Activated T-helper 1 cell treated with anti-CD3 and anti-CD28 coated beads, Interleukin-12 subunit alpha, Interleukin-12 subunit beta, Interleukin-2, Interleukin-4 antibody, amounts not matched to agents 30 ng/mL and 10 ng/mL and 1 ng/mL, durations not matched to agents 14 hours and 24 hours and 36 hours (primary cell): ENCODE measurements at regions not wholly inside any gene's neighbourhood (a gene's known extent, or its start where the extent isn't known, plus 50 kb on each side); places are given as distances from the start of the nearest gene placed in this dataset.
"Not testable (repeated sequence)": the region's sequence is repeated elsewhere in the genome, so short reads cannot be mapped to it uniquely, and the experiment has no call there.

Source experiments
- DNase-seq: peaks from one replicate; pipeline ENCODE4 v3.0.0; 2021; ENCODE audit warnings: low spot score
- H3K27ac Mint-ChIP-seq: one replicate; pipeline ENCODE4 v1.8.0; 2021; ENCODE audit warnings: mild to moderate bottlenecking, mixed read lengths
- H3K27me3 Mint-ChIP-seq: one replicate; pipeline ENCODE4 v1.8.0; 2022; ENCODE audit warnings: mild to moderate bottlenecking, moderate library complexity, mixed read lengths; ENCODE audit not compliant: insufficient read depth
- H3K36me3 Mint-ChIP-seq: one replicate; pipeline ENCODE4 v1.8.0; 2021; ENCODE audit warnings: low read depth, mixed read lengths
- H3K4me1 Mint-ChIP-seq: one replicate; pipeline ENCODE4 v1.8.0; 2021; ENCODE audit warnings: low read depth, mixed read lengths
- H3K4me3 Mint-ChIP-seq: one replicate; pipeline ENCODE4 v1.8.0; 2021; ENCODE audit warnings: mild to moderate bottlenecking, moderate library complexity, mixed read lengths
- H3K9me3 Mint-ChIP-seq: one replicate; pipeline ENCODE4 v1.8.0; 2021; ENCODE audit warnings: mixed read lengths
- intact Hi-C: fragments of 100-400 bp; cut with micrococcal nuclease; formaldehyde crosslinking; loops from one replicate; pipeline ENCODE4 v1.15.1; 2024

DNA sequence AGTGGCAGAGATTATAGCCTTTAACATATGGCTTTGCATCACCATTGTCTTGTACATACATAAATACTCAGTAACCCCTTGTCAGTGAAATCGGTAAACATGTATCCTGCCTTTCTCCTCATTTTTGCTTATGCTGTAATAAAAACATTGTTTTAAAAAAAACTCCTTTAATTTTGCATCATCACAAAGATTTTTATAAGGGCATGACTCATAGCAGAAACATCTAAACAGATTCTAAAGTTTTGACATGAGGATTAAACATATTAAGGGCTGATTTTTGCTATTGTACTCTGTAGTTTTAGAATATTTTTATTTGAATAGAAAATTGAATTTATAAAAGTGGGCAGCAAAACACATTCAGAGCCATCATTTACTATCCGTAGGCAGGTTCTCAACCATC is 275.9 kb downstream of the ZIC4 start:
- no peaks in the 10 kb centered on the region for H3K27me3 Mint-ChIP-seq
- DNase-seq, result no peak
- H3K4me3 Mint-ChIP-seq, result no peak overlapping the region
- H3K4me1 Mint-ChIP-seq, result no peaks in the 10 kb centered on the region
- no peak overlapping the region for H3K27ac Mint-ChIP-seq
- intact Hi-C loops, result no loop called here
- peaks cover 8% of the 10 kb centered on the region for H3K9me3 Mint-ChIP-seq
- H3K36me3 Mint-ChIP-seq, result no peaks in the 10 kb centered on the region

DNA sequence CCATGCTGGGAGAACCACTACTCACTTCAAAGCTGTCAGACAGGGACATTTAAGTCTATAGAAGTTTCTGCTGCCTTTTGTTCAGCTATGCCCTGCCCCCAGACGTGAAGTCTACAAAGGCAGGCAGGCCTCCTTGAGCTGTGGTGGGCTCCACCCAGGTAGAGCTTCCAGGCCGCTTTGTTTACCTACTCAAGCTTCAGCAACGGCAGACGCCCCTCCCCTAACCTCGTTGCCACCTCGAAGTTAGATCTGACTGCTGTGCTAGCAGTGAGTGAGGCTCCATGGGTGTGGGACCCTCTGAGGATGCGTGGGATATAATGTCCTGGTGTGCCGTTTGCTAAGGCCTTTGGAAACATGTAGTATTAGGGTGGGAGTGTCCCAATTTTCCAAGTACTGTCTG is 276.7 kb downstream of the ZIC4 start:
- Mint-ChIP-seq H3K4me1 (no peaks in the 10 kb centered on the region), H3K36me3 (no peaks in the 10 kb centered on the region), H3K27ac (no peak overlapping the region), H3K27me3 (no peaks in the 10 kb centered on the region), H3K9me3 (peaks cover 8% of the 10 kb centered on the region), H3K4me3 (no peak overlapping the region)
- no peak for DNase-seq
- intact Hi-C loops, result no loop called here

DNA sequence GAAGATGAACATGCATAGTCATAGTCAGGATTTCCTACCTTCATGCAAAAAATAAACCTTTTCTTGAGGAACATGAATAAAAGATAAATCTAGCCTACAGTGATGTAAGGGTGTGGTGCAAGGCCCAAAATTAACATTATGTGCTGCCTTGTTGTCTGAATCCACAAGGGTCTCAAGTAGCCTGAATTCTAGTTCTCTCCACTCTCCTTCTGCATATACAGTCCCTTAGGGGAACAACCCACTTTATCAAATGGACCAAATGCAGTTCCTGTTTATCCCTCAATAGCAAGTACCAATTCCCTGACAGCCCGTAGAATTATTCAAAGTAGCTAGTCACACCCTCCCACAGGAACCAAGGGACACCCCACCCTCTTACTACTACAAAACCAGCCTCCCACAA is 284.0 kb downstream of the ZIC4 start:
- intact Hi-C loops, result no loop called here
- Mint-ChIP-seq H3K9me3 (no peaks in the 10 kb centered on the region), H3K27me3 (no peaks in the 10 kb centered on the region), H3K4me3 (no peak overlapping the region), H3K36me3 (no peaks in the 10 kb centered on the region), H3K4me1 (no peaks in the 10 kb centered on the region), H3K27ac (no peak overlapping the region)
- DNase-seq, result no peak

DNA sequence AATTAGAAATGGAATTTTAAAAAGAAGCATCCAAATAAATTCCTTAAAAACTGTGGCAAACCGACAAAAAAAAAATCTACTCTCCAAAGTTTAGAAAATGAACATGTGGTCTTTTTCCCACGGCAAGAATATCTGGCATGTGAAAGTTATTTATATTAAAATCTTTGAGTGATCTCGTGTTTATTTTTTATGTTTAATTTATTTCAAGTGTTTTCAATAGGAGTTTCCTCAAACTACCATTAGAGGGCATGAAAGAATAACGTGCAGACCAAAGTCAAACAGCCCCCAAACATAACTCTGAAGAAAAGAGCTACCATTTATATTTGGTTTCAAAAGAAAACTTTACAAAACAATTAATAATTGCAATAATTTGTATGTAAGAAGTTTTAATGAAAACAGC is 286.4 kb downstream of the ZIC4 start:
- Mint-ChIP-seq H3K36me3 (no peaks in the 10 kb centered on the region), H3K4me1 (no peaks in the 10 kb centered on the region), H3K27me3 (no peaks in the 10 kb centered on the region), H3K4me3 (no peak overlapping the region), H3K9me3 (no peaks in the 10 kb centered on the region), H3K27ac (no peak overlapping the region)
- intact Hi-C loops, result no loop called here
- DNase-seq, result no peak

DNA sequence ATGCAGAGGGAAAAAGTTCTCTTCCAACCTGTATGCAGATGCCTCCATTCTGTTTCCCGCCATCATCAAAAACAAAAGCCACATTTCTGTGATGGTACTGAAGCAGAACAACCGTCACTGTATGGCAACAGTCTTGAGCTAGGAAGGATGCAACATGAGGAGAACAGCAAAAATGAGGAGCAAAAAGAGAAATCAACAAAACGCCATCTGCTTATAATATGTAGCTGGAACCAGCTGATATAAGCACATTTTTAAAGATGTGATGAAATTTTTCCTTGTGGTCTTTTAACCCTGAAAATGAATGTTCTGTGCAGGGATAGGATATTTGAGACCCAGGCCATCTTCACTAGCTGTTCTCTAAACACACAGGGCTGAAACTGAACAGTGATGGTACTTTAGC is 287.0 kb downstream of the ZIC4 start:
- H3K27ac Mint-ChIP-seq, result no peak overlapping the region
- H3K4me3 Mint-ChIP-seq, result no peak overlapping the region
- intact Hi-C loops, result no loop called here
- no peaks in the 10 kb centered on the region for H3K9me3 Mint-ChIP-seq
- H3K4me1 Mint-ChIP-seq, result no peaks in the 10 kb centered on the region
- H3K36me3 Mint-ChIP-seq, result no peaks in the 10 kb centered on the region
- no peak for DNase-seq
- no peaks in the 10 kb centered on the region for H3K27me3 Mint-ChIP-seq

DNA sequence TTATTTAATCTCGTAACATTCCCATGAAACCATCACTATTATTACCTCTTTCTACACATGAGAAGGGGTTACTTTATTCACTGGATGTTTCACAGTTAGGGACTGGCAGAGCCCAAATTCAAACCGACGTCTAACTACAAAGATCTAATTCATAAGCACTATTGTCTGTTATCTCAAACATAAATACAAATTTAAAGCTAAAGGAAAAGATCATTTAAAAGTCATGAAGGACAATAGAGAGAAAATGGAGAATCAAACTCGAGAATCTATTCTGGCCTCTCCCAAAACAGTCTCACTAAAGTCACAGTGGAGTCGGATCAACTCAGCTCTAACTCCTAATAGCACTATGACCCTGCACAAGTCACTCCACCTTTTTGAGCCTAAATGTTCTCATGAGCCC is 287.7 kb downstream of the ZIC4 start:
- Mint-ChIP-seq H3K4me3 (no peak overlapping the region), H3K36me3 (no peaks in the 10 kb centered on the region), H3K9me3 (no peaks in the 10 kb centered on the region), H3K27ac (no peak overlapping the region), H3K4me1 (no peaks in the 10 kb centered on the region), H3K27me3 (no peaks in the 10 kb centered on the region)
- no peak for DNase-seq
- intact Hi-C loops, result no loop called here

DNA sequence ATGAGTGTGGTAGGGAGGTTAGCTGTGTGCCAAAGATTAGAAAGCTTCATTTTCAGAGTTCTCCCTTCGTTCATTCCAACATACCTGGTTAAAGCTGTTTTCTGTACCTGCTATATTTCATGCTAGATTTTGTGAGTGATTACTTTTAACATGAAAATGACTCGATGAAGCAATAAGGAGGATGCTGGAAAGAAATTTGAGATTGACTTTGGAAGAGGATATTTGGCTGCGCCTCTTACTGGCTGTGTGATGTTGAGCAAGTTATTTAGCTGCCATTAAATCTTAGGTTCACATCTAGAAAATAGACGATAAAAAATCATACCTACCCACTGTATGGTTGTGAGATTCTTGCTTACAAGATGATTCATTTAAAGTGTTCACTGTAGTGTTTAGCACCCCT is 288.7 kb downstream of the ZIC4 start:
- H3K27ac Mint-ChIP-seq, result no peak overlapping the region
- no peaks in the 10 kb centered on the region for H3K9me3 Mint-ChIP-seq
- H3K27me3 Mint-ChIP-seq, result no peaks in the 10 kb centered on the region
- intact Hi-C loops, result no loop called here
- no peak for DNase-seq
- H3K36me3 Mint-ChIP-seq, result no peaks in the 10 kb centered on the region
- H3K4me3 Mint-ChIP-seq, result no peak overlapping the region
- no peaks in the 10 kb centered on the region for H3K4me1 Mint-ChIP-seq

DNA sequence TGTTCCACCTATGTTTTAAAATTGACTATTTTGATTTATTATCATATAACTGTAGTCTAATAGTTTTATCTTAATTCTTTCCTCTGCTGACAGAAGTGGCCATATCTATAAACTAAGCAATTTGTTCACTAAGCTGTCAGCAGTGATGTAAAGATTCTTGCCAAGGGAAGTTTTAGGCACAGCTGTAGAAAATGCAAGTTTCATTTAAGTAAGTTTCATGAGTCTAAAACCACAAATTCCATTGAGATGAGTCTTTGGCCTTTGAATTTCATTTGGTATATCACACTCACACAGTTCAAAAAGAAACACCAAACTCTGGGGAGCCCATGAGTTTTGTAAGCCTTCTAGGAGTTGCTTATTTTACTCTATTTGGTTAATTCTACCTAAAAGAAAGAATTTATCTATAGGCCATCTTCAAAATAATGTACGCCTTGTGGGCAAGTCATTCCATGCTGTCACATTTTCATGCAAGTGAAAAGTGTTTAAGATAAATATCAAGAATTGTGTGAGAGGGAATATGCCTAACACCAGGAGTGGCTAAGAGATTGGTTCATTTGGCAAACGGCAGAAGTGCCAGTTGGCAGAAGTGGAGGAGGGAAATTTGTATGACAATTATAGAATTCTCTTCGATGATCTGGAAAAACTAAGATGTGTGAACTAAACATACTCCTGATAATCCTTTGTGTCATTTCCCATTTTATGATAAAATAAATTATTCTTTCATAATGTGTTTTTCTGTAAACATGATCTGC is 292.9 kb downstream of the ZIC4 start:
- H3K27me3 Mint-ChIP-seq, result no peaks in the 10 kb centered on the region
- no peak overlapping the region for H3K4me3 Mint-ChIP-seq
- intact Hi-C loops, result no loop called here
- no peaks in the 10 kb centered on the region for H3K36me3 Mint-ChIP-seq
- no peaks in the 10 kb centered on the region for H3K4me1 Mint-ChIP-seq
- no peak for DNase-seq
- H3K9me3 Mint-ChIP-seq, result no peaks in the 10 kb centered on the region
- H3K27ac Mint-ChIP-seq, result no peak overlapping the region

DNA sequence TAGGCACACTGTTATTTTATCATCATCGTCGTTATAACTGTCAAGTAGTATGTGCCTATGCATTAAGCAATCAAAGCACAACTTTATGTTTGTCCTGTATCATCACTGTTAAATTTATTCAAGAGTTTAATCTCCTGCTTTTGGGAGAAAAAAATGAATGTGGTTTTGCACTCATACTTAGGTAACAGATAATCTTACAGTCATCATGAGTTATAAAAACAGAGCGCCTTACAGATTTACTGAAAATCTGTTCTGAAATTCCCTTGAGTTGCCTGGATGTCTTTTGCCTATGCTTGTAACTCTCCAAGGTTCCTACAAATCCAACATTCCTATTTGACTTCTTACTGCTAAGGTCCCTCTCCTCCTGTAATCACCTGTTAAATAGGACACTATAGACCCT is 307.3 kb downstream of the ZIC4 start:
- Mint-ChIP-seq H3K9me3 (peaks cover 4% of the 10 kb centered on the region), H3K36me3 (no peaks in the 10 kb centered on the region), H3K27me3 (no peaks in the 10 kb centered on the region), H3K27ac (no peak overlapping the region), H3K4me3 (no peak overlapping the region), H3K4me1 (no peaks in the 10 kb centered on the region)
- intact Hi-C loops, result no loop called here
- DNase-seq, result no peak

DNA sequence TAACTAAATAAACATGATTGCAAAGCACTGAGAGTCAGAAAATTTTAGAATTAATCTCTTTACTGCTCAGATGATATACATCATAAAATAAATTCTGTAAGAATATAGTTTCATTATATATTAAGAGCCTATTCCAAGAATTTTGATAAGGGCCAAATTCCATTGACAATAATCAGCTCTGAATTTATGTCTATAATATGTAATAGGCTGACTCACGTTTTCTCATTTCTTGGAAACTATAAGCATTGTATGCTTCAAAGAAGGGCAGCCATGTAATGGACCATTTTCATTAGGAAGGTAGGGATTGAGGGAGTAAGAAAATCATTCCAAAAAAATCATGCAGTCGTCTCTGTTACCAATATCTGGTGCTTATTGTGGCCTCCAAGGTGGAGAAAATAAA is 315.9 kb downstream of the ZIC4 start:
- H3K27me3 Mint-ChIP-seq, result no peaks in the 10 kb centered on the region
- H3K9me3 Mint-ChIP-seq, result no peaks in the 10 kb centered on the region
- no peaks in the 10 kb centered on the region for H3K36me3 Mint-ChIP-seq
- no peak overlapping the region for H3K4me3 Mint-ChIP-seq
- no peak overlapping the region for H3K27ac Mint-ChIP-seq
- no peak for DNase-seq
- intact Hi-C loops, result no loop called here
- no peaks in the 10 kb centered on the region for H3K4me1 Mint-ChIP-seq

DNA sequence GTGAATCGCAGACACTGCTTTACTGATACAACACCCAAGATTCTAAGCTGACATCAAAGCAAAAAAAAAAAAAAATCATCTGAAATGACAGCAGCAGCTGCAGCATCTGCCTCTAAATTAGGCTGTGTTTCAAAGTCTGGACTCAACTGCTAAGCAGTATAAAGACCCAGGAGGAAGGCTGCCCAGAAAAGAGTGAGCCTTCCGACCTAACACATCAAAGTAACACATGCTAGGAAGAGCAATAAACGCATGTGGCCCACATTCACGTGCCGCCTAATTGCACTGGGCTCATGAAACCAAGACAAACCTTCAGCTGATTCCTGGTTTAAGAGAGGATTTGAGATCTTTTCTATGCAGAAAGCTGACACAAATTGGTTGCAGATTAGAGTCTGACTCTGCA is 317.1 kb downstream of the ZIC4 start:
- H3K36me3 Mint-ChIP-seq, result no peaks in the 10 kb centered on the region
- no peak overlapping the region for H3K4me3 Mint-ChIP-seq
- intact Hi-C loops, result no loop called here
- H3K27ac Mint-ChIP-seq, result no peak overlapping the region
- H3K4me1 Mint-ChIP-seq, result no peaks in the 10 kb centered on the region
- no peak for DNase-seq
- no peaks in the 10 kb centered on the region for H3K27me3 Mint-ChIP-seq
- no peaks in the 10 kb centered on the region for H3K9me3 Mint-ChIP-seq

DNA sequence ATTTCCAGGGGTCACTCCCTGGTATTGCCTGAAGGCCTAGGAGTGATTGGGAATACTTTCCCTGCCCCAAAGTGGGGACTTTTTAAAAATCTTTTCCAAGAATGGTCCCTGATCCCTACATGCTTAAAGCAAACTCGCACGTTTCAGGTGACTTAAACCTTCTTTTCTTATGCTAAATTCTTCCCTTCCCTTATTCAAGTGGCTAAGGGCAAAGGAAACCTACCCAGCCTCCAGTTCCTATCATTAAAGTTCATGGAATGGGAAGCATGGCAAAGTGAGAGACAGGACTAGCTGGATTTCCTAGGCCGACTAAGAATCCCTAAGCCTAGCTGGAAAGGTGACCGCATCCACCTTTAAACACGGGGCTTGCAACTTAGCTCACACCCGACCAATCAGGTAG is 346.8 kb downstream of the ZIC4 start:
- H3K36me3 Mint-ChIP-seq, DNase-seq, H3K4me3 Mint-ChIP-seq, H3K4me1 Mint-ChIP-seq, H3K27ac Mint-ChIP-seq, H3K27me3 Mint-ChIP-seq, intact Hi-C loops: not testable (repeated sequence)
- peaks cover 13% of the 10 kb centered on the region for H3K9me3 Mint-ChIP-seq

DNA sequence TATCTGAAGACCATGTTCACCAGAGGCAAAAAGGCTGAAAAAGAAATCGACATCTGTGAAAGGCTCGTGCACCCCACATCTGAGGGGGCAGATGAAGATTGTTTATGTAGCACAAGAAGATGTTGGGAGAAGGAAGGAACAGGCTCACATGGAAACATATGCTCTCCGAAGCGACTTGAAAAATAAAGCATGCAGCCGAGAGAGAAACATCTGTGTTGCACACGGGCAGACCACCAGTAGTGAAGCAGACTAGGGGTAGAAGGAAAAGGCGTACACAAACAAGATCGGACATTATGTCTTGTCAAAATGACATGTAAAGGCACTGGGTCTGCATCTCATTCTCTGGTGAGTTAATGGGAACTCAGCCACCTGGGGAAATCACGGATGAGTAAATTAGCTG is 356.5 kb downstream of the ZIC4 start:
- Mint-ChIP-seq H3K36me3 (no peaks in the 10 kb centered on the region), H3K4me3 (no peak overlapping the region), H3K27me3 (no peaks in the 10 kb centered on the region), H3K27ac (no peak overlapping the region), H3K4me1 (no peaks in the 10 kb centered on the region), H3K9me3 (peaks cover 4% of the 10 kb centered on the region)
- intact Hi-C loops, result no loop called here
- DNase-seq, result no peak

DNA sequence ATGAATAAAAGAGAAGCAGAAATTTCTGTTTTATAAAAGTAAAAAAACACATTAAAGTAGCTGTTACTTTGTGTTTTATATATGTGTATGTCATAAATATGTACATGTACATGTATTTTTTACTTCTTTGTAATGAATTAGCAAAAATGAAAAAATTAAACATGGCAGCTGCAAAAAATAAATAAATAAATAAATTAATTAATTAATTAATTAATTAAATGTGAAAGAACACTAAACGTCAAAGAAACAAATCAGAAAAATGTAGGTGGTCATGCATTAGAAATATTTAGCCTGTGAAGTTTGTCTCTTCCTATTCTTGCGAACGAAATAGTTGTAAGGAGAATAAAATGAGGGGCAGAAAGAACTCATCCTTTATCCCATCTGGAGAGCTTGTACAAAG is 357.0 kb downstream of the ZIC4 start:
- Mint-ChIP-seq H3K27ac (no peak overlapping the region), H3K9me3 (no peaks in the 10 kb centered on the region), H3K36me3 (no peaks in the 10 kb centered on the region), H3K27me3 (no peaks in the 10 kb centered on the region), H3K4me3 (no peak overlapping the region), H3K4me1 (no peaks in the 10 kb centered on the region)
- DNase-seq, result no peak
- intact Hi-C loops, result no loop called here
